ENCODE measurements at regions not wholly inside any gene's neighbourhood (a gene's known extent, or its start where the extent isn't known, plus 50 kb on each side); places are given as distances from the start of the nearest gene placed in this dataset.

DNA sequence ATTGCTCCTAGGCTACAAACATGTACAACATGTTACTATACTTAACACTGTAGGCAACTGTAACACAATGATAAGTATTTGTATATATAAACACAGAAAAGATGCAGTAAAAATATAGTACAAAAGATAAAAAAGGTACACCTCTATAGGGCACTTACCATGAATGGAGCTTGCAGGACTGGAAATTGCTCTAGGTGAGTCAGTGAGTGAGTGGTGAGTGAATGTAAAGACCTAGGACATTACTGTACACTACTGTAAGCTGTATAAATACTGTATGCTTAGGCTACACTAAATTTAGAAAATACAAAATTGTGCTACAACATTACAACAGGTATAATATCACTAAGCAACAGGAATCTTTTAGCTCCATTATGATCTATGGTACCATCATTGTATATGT, 312.0 kb upstream of the PREP start:
- no peaks in the 10 kb centered on the region for H3K36me3 ChIP-seq (replicated peaks in 1 of 2; ENCODE audit: control insufficient read depth in 1 of 2, insufficient read depth in 2 of 2, low read length in 2 of 2)
- DNase-seq (ENCODE audit: low spot score) (no peak), ATAC-seq (no peak), FAIRE-seq (no peak)
- TF ChIP-seq ZNF101 (CRISPR knock-in tag; IDR thresholded peaks at IDR 0.05; ENCODE audit: borderline replicate concordance, low read depth) = no peak
- no peak for TF ChIP-seq ELF3 (CRISPR knock-in tag; IDR thresholded peaks at IDR 0.05)
- no peak for TF ChIP-seq SP140L (CRISPR knock-in tag; IDR thresholded peaks at IDR 0.05; ENCODE audit: borderline replicate concordance)
- TF ChIP-seq ZNF367 (CRISPR knock-in tag; IDR thresholded peaks at IDR 0.05; ENCODE audit: borderline replicate concordance) = no peak
- no peak for TF ChIP-seq MZF1 (CRISPR knock-in tag; IDR thresholded peaks at IDR 0.05; ENCODE audit: borderline replicate concordance)
- no peak for TF ChIP-seq ZNF761 (CRISPR knock-in tag; conservative IDR thresholded peaks at IDR 0.05)
- no peak for TF ChIP-seq FOXO1 (CRISPR knock-in tag; IDR thresholded peaks at IDR 0.05)
- TF ChIP-seq, protein P1, sequence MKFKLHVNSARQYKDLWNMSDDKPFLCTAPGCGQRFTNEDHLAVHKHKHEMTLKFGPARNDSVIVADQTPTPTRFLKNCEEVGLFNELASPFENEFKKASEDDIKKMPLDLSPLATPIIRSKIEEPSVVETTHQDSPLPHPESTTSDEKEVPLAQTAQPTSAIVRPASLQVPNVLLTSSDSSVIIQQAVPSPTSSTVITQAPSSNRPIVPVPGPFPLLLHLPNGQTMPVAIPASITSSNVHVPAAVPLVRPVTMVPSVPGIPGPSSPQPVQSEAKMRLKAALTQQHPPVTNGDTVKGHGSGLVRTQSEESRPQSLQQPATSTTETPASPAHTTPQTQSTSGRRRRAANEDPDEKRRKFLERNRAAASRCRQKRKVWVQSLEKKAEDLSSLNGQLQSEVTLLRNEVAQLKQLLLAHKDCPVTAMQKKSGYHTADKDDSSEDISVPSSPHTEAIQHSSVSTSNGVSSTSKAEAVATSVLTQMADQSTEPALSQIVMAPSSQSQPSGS (CRISPR knock-in tag; IDR thresholded peaks at IDR 0.05) = no peak
- no peak overlapping the region for H2AFZ ChIP-seq (ENCODE audit: low read length)
- H3K4me3 ChIP-seq (replicated peaks in 1 of 3; ENCODE audit: insufficient read depth in 1 of 3, low read depth in 2 of 3, low read length in 3 of 3) = no peak overlapping the region
- CTCF ChIA-PET (ENCODE audit: low intra/inter-chr PET ratio, low total read pairs) = no interaction called here
- BruUV-seq (replicated peaks) = no TSS peak
- no peaks in the 10 kb centered on the region for H4K20me1 ChIP-seq (ENCODE audit: insufficient read depth, low read length)
- H3K9ac ChIP-seq (ENCODE audit: insufficient read depth, low read depth, low read length) = no peak overlapping the region
- H3K9me3 ChIP-seq (ENCODE audit: low read length) = peaks cover 15% of the 10 kb centered on the region; the same call in 1 of the 2 replicates
- H3K27me3 ChIP-seq (ENCODE audit: control insufficient read depth in 1 of 2, insufficient read depth in 2 of 2, low read length in 2 of 2) = no peaks in the 10 kb centered on the region
- no peak overlapping the region for H3K27ac ChIP-seq (ENCODE audit: extremely low read length, insufficient read depth, low read length)
- intact Hi-C loops (cut with micrococcal nuclease; ENCODE audit: unreplicated experiment) = no loop called here
- H3K4me2 ChIP-seq (ENCODE audit: low read depth, low read length) = no peak overlapping the region
- in situ Hi-C loops (cut with HindIII; ENCODE audit: extremely low pct_ligation_motif_present, low pct_unique_long_range_greater_than_20kb) = no loop called here
- POLR2A ChIA-PET = no interaction called here
- H3K79me2 ChIP-seq (ENCODE audit: insufficient read depth, low read length) = no peaks in the 10 kb centered on the region
- H3K4me1 ChIP-seq (ENCODE audit: insufficient read depth, low read length) = no peaks in the 10 kb centered on the region

- no peak for ATAC-seq
- no TSS peak for BruUV-seq (replicated peaks)
- H3K27me3 ChIP-seq (ENCODE audit: control insufficient read depth in 1 of 2, insufficient read depth in 2 of 2, low read length in 2 of 2) = no peaks in the 10 kb centered on the region
- no peak overlapping the region for H3K27ac ChIP-seq (ENCODE audit: extremely low read length, insufficient read depth, low read length)
- in situ Hi-C loops (cut with HindIII; ENCODE audit: extremely low pct_ligation_motif_present, low pct_unique_long_range_greater_than_20kb) (no loop called here), intact Hi-C loops (cut with micrococcal nuclease; ENCODE audit: unreplicated experiment) (no loop called here)
- no peak overlapping the region for H3K4me3 ChIP-seq (replicated peaks in 1 of 3; ENCODE audit: insufficient read depth in 1 of 3, low read depth in 2 of 3, low read length in 3 of 3)
- no peak overlapping the region for H3K9ac ChIP-seq (ENCODE audit: insufficient read depth, low read depth, low read length)
- H2AFZ ChIP-seq (ENCODE audit: low read length) = no peak overlapping the region
- ChIA-PET CTCF (ENCODE audit: low intra/inter-chr PET ratio, low total read pairs) (no interaction called here), POLR2A (no interaction called here)
- H3K4me1 ChIP-seq (ENCODE audit: insufficient read depth, low read length) = no peaks in the 10 kb centered on the region
- WGBS (ENCODE audit: low lambda C conversion rate) = 7% methylated on average over 1 of the region's 1 CpG
- H3K36me3 ChIP-seq (replicated peaks in 1 of 2; ENCODE audit: control insufficient read depth in 1 of 2, insufficient read depth in 2 of 2, low read length in 2 of 2) = no peaks in the 10 kb centered on the region
- no peaks in the 10 kb centered on the region for H3K79me2 ChIP-seq (ENCODE audit: insufficient read depth, low read length)
- peaks cover 15% of the 10 kb centered on the region; the same call in 1 of the 2 replicates for H3K9me3 ChIP-seq (ENCODE audit: low read length)
- TF ChIP-seq ZNF12 (CRISPR knock-in tag; IDR thresholded peaks at IDR 0.05) (no peak), ZNF317 (CRISPR knock-in tag; IDR thresholded peaks at IDR 0.05) (peak; percentile 98)
- no peak for DNase-seq (ENCODE audit: low spot score)
- FAIRE-seq = no peak
- H3K4me2 ChIP-seq (ENCODE audit: low read depth, low read length) = no peak overlapping the region
- H4K20me1 ChIP-seq (ENCODE audit: insufficient read depth, low read length) = no peaks in the 10 kb centered on the region
These were observed 310.7 kb upstream of the PREP start for GRCh38 chr6:105713474-105714118.
